HCT116 (cell line): ENCODE measurements at regions not wholly inside any gene's neighbourhood (a gene's known extent, or its start where the extent isn't known, plus 50 kb on each side); places are given as distances from the start of the nearest gene placed in this dataset.

ENCODE experiments used
- ATAC-seq: fragments of 200-7000 bp; cut with Tn5 transposase; 2 replicates; pipeline ENCODE4 v1.9.1; 2020; ENCODE audit warnings: mild to moderate bottlenecking, moderate library complexity
- BruUV-seq: library from RNA; stranded (reverse); fragments of 400-500 nt; replicated peaks from 2 replicates; lab custom pipeline; 2021; lab: Mats Ljungman, UMichigan
- CTCF ChIA-PET: fragments of 300-600 bp; sonication (Branson Sonifier 250); formaldehyde crosslinking; loops from one replicate; lab custom pipeline; 2021; ENCODE audit warnings: antibody characterized with exemption; lab: Charles Lee
- POLR2A ChIA-PET: fragments of 300-600, 350-600 bp; sonication (Branson Sonifier 250); formaldehyde crosslinking; loops from one replicate; lab custom pipeline; 2021; ENCODE audit warnings: antibody characterized with exemption; lab: Charles Lee
- RAD21 ChIA-PET, 2 experiments: fragments of 300-600 bp; sonication (Branson Sonifier 250); formaldehyde crosslinking; loops; one replicate each; lab custom pipeline; 2023; ENCODE audit warnings: low total read pairs in 2 of 2; ENCODE audit not compliant: uncharacterized antibody in 2 of 2, unreplicated experiment in 2 of 2, low non-redundant PET in 1 of 2; lab: Charles Lee
- DNase-seq: peaks from one replicate; pipeline ENCODE4 v3.0.0-alpha.2; 2010; ENCODE audit warnings: low read depth, low spot score
- H2AFZ ChIP-seq: fragments of 200-600 bp; shearing (Covaris generic), sonication (generic); 2 replicates; pipeline ENCODE4 v1.6.1; 2017; ENCODE audit warnings: low read depth, mixed run types, mixed read lengths, antibody characterized with exemption, low read length; ENCODE audit not compliant: poor library complexity, severe bottlenecking
- H3K27ac ChIP-seq: 2 replicates; pipeline ENCODE4 v1.5.1; 2012; ENCODE audit warnings: low read depth, low read length
- H3K27me3 ChIP-seq: fragments of 200-600 bp; sonication (generic); 2 replicates; pipeline ENCODE4 v1.6.1; 2016; ENCODE audit warnings: mixed run types, low read length, mixed read lengths; ENCODE audit not compliant: insufficient read depth
- H3K36me3 ChIP-seq, 2 experiments: fragments of 200-500 bp in 1 of 2; fragments of 200-600 bp in 1 of 2; sonication (Bioruptor generic) in 1 of 2; sonication (generic) in 1 of 2; 2 replicates each; pipeline versions ENCODE4 v1.5.1 to v1.6.1; 2014 to 2016; ENCODE audit warnings: low read length in 2 of 2, inconsistent platforms in 1 of 2, mixed read lengths in 1 of 2, mixed run types in 1 of 2; ENCODE audit not compliant: insufficient read depth in 2 of 2, control insufficient read depth in 1 of 2
- H3K4me1 ChIP-seq, 2 experiments: fragments of 200-600 bp in 1 of 2; sonication (generic) in 1 of 2; 2 replicates each; pipeline versions ENCODE4 v1.5.1 to v1.6.1; 2012 to 2017; ENCODE audit warnings: low read length in 2 of 2, inconsistent platforms in 1 of 2, mild to moderate bottlenecking in 1 of 2, mixed read lengths in 1 of 2, mixed run types in 1 of 2, moderate library complexity in 1 of 2; ENCODE audit not compliant: insufficient read depth in 2 of 2, control insufficient read depth in 1 of 2
- H3K4me2 ChIP-seq: fragments of 200-600 bp; sonication (generic); 2 replicates; pipeline ENCODE4 v1.6.1; 2017; ENCODE audit warnings: mixed run types, low read length, mixed read lengths
- H3K4me3 ChIP-seq, 2 experiments: fragments of 200-600 bp in 1 of 2; sonication (generic) in 1 of 2; replicated peaks in 1 of 2; 2 replicates each; pipeline ENCODE4 v1.5.1; 2011 to 2016; ENCODE audit warnings: low read length in 2 of 2, control low read depth in 1 of 2, low read depth in 1 of 2, mild to moderate bottlenecking in 1 of 2, mixed read lengths in 1 of 2, mixed run types in 1 of 2
- H3K79me2 ChIP-seq: fragments of 200-600 bp; sonication (generic); 2 replicates; pipeline ENCODE4 v1.6.1; 2017; ENCODE audit warnings: mild to moderate bottlenecking, mixed run types, low read length, moderate library complexity, mixed read lengths; ENCODE audit not compliant: insufficient read depth
- H3K9ac ChIP-seq: fragments of 200-600 bp; sonication (generic); 2 replicates; pipeline ENCODE4 v1.6.1; 2016; ENCODE audit warnings: low read length, mixed read lengths
- H3K9me2 ChIP-seq: fragments of 200-600 bp; sonication (generic), shearing (Covaris generic); 2 replicates; pipeline ENCODE4 v1.6.1; 2017; ENCODE audit warnings: mixed run types, mild to moderate bottlenecking, moderate library complexity; ENCODE audit not compliant: insufficient read depth
- H3K9me3 ChIP-seq, 2 experiments: fragments of 200-500 bp in 1 of 2; fragments of 200-600 bp in 1 of 2; sonication (Bioruptor generic) in 1 of 2; sonication (generic) in 1 of 2; 2 replicates each; pipeline ENCODE4 v1.6.1; 2014 to 2017; ENCODE audit warnings: low read length in 2 of 2, mixed read lengths in 2 of 2, inconsistent platforms in 1 of 2, low read depth in 1 of 2, mild to moderate bottlenecking in 1 of 2, mixed run types in 1 of 2, moderate library complexity in 1 of 2; ENCODE audit not compliant: control insufficient read depth in 1 of 2, insufficient read depth in 1 of 2
- H4K20me1 ChIP-seq: fragments of 200-600 bp; sonication (generic), shearing (Covaris generic); 2 replicates; pipeline ENCODE4 v1.6.1; 2017; ENCODE audit warnings: mixed run types, mild to moderate bottlenecking, moderate library complexity; ENCODE audit not compliant: insufficient read depth
- CBX3 ChIP-seq: IDR thresholded peaks from 2 replicates; pipeline ENCODE4 v1.6.1; 2012; ENCODE audit warnings: low read depth
- FOSL1 ChIP-seq: IDR thresholded peaks from 2 replicates; pipeline ENCODE4 v1.6.1; 2012; ENCODE audit warnings: low read depth
- JUND ChIP-seq: IDR thresholded peaks from 2 replicates; pipeline ENCODE4 v1.6.1; 2012
- MAX ChIP-seq: IDR thresholded peaks from 2 replicates; pipeline ENCODE4 v1.6.1; 2012
- POLR2A ChIP-seq: IDR thresholded peaks from 2 replicates; pipeline ENCODE4 v1.7.0; 2011; ENCODE audit warnings: borderline replicate concordance; ENCODE audit not compliant: insufficient read depth, insufficient read length; ENCODE audit errors: extremely low read depth
- POLR2AphosphoS5 ChIP-seq: IDR thresholded peaks from 2 replicates; pipeline ENCODE4 v1.6.1; 2011; ENCODE audit warnings: mild to moderate bottlenecking, low read depth, low read length, moderate library complexity
- RAD21 ChIP-seq: IDR thresholded peaks from 2 replicates; pipeline ENCODE4 v1.6.1; 2012; ENCODE audit warnings: low read depth, mild to moderate bottlenecking
- SIN3A ChIP-seq: IDR thresholded peaks from 2 replicates; pipeline ENCODE4 v1.6.1; 2012; ENCODE audit warnings: low read depth
- SP1 ChIP-seq: IDR thresholded peaks from 2 replicates; pipeline ENCODE4 v1.6.1; 2012; ENCODE audit warnings: low read depth
- TCF7L2 ChIP-seq: IDR thresholded peaks from 2 replicates; pipeline ENCODE4 v1.7.0; 2011; ENCODE audit warnings: borderline replicate concordance, inconsistent platforms; ENCODE audit not compliant: insufficient read depth, insufficient read length; ENCODE audit errors: extremely low read depth
- intact Hi-C: fragments of 100-400 bp; cut with micrococcal nuclease; formaldehyde crosslinking; loops from 2 replicates; pipeline ENCODE4 v1.10.0; 2022

DNA sequence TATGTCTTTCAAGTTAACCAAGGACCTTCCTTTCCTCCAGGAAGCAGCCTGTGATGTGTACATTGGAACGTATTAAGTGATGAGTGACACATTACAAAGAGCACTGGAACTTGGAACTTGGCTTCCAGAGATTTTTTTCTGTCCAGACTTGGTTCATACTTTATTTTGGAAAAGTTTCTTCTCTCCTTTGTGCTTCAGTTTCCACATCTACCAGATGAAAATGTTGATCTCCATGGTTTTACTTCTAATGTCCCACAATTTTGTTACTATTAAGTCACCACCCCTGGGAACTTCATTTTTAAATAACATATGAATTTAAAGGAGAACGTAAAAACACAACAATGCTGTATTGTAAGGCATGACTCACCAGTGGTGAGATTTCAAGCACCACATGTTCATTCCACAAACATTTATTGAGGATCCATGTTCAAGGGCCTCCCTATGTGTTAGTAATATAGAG lies 290.7 kb upstream of the LMCD1 start:
- Histone ChIP-seq H3K9me3 (no peaks in the 10 kb centered on the region), H3K36me3 (no peaks in the 10 kb centered on the region), H3K9me2 (no peaks in the 10 kb centered on the region), H3K4me2 (no peak overlapping the region), H3K4me3 (no peak overlapping the region), H4K20me1 (no peaks in the 10 kb centered on the region), H3K79me2 (no peaks in the 10 kb centered on the region), H3K27ac (no peak overlapping the region), H3K9ac (no peak overlapping the region), H3K27me3 (no peaks in the 10 kb centered on the region; the same call in 1 of the 2 replicates), H3K4me1 (peaks cover 0 to 6% of the 10 kb centered on the region in 2 experiments; a peak in 1 of 4 replicates), H2AFZ (no peak overlapping the region)
- TF ChIP-seq JUND (no peak), FOSL1 (no peak), SIN3A (no peak), MAX (no peak)
- BruUV-seq: no TSS peak
- no peak for ATAC-seq
- intact Hi-C loops: no loop called here
- DNase-seq: no peak
- ChIA-PET POLR2A (no interaction called here), RAD21 (no interaction called here), CTCF (no interaction called here)

- H3K4me3 ChIP-seq: no peak overlapping the region
- DNase-seq (no peak), ATAC-seq (no peak)
- ChIA-PET RAD21 (no interaction called here), CTCF (no interaction called here), POLR2A (no interaction called here)
- no peak overlapping the region for H3K4me2 ChIP-seq
- TF ChIP-seq FOSL1 (no peak), POLR2AphosphoS5 (no peak), POLR2A (no peak), CBX3 (no peak), TCF7L2 (no peak), RAD21 (no peak), JUND (no peak), SP1 (no peak)
- H3K27ac ChIP-seq: no peak overlapping the region
- intact Hi-C loops: no loop called here
- H2AFZ ChIP-seq: no peak overlapping the region
- BruUV-seq: no TSS peak
- no peaks in the 10 kb centered on the region for H3K36me3 ChIP-seq
- H3K27me3 ChIP-seq: no peaks in the 10 kb centered on the region; the same call in 1 of the 2 replicates
- peaks cover 0 to 6% of the 10 kb centered on the region in 2 experiments; a peak in 1 of 4 replicates for H3K4me1 ChIP-seq
- no peak overlapping the region for H3K9ac ChIP-seq
- no peaks in the 10 kb centered on the region for H3K9me3 ChIP-seq
- H3K79me2 ChIP-seq: no peaks in the 10 kb centered on the region
- no peaks in the 10 kb centered on the region for H3K9me2 ChIP-seq
- no peaks in the 10 kb centered on the region for H4K20me1 ChIP-seq
These were observed 288.8 kb upstream of the LMCD1 start for GRCh38 chr3:8212794-8213193.
